Fibroblast of lung (primary cell): ENCODE measurements at regions not wholly inside any gene's neighbourhood (a gene's known extent, or its start where the extent isn't known, plus 50 kb on each side); places are given as distances from the start of the nearest gene placed in this dataset.

Experiments
- DNase-seq, 2 donors: peaks; one replicate each; pipeline versions ENCODE4 v3.0.0 to v3.0.0-alpha.2; 2010; ENCODE audit warnings: low read depth in 2 of 2
- H2AFZ ChIP-seq: 2 replicates; pipeline ENCODE4 v1.5.1; 2012; ENCODE audit warnings: low read length, control low read depth, inconsistent platforms
- H3K27ac ChIP-seq: 2 replicates; pipeline ENCODE4 v1.5.1; 2011; ENCODE audit warnings: low read length, control low read depth; ENCODE audit not compliant: insufficient read depth
- H3K27me3 ChIP-seq: 2 replicates; pipeline ENCODE4 v1.5.1; 2011; ENCODE audit warnings: mild to moderate bottlenecking, low read length; ENCODE audit not compliant: control insufficient read depth, insufficient read depth
- H3K36me3 ChIP-seq: 2 replicates; pipeline ENCODE4 v1.5.1; 2011; ENCODE audit warnings: low read length; ENCODE audit not compliant: control insufficient read depth, insufficient read depth
- H3K4me1 ChIP-seq: 2 replicates; pipeline ENCODE4 v1.5.1; 2011; ENCODE audit warnings: low read length; ENCODE audit not compliant: control insufficient read depth, insufficient read depth; ENCODE audit errors: extremely low read depth
- H3K4me2 ChIP-seq: 2 replicates; pipeline ENCODE4 v1.5.1; 2011; ENCODE audit warnings: low read length, control low read depth; ENCODE audit not compliant: insufficient read depth; ENCODE audit errors: extremely low read depth
- H3K4me3 ChIP-seq, 4 experiments: fragments of 200-600 bp in 1 of 4; sonication (generic) in 1 of 4; replicated peaks in 1 of 4; 2 replicates each; pipeline ENCODE4 v1.5.1; 2011 to 2016; ENCODE audit warnings: low read length in 4 of 4, low read depth in 3 of 4, mild to moderate bottlenecking in 3 of 4, control low read depth in 2 of 4, inconsistent platforms in 1 of 4, mixed read lengths in 1 of 4; ENCODE audit not compliant: insufficient read depth in 1 of 4; ENCODE audit errors: control extremely low read depth in 1 of 4
- H3K79me2 ChIP-seq: 2 replicates; pipeline ENCODE4 v1.5.1; 2012; ENCODE audit warnings: mild to moderate bottlenecking, low read length, inconsistent platforms; ENCODE audit not compliant: control insufficient read depth, insufficient read depth
- H3K9ac ChIP-seq: 2 replicates; pipeline ENCODE4 v1.5.1; 2011; ENCODE audit warnings: mild to moderate bottlenecking, low read length, control low read depth; ENCODE audit not compliant: insufficient read depth
- H3K9me3 ChIP-seq: 2 replicates; pipeline ENCODE4 v1.5.1; 2012; ENCODE audit warnings: low read depth, low read length; ENCODE audit not compliant: control insufficient read depth, insufficient read depth
- H4K20me1 ChIP-seq: 2 replicates; pipeline ENCODE4 v1.5.1; 2011; ENCODE audit warnings: low read length; ENCODE audit not compliant: control insufficient read depth, insufficient read depth; ENCODE audit errors: extremely low read depth
- EZH2 ChIP-seq: IDR thresholded peaks from 2 replicates; pipeline ENCODE4 v1.5.1; 2012; ENCODE audit warnings: low read length, control low read depth, mild to moderate bottlenecking; ENCODE audit errors: missing control alignments
- TF ChIP-seq, protein P1 (sequence below), 2 donors: IDR thresholded peaks in 1 of 2; conservative IDR thresholded peaks in 1 of 2; 1 replicate in 1 of 2; 2 replicates in 1 of 2; pipeline ENCODE4 v1.5.1; 2011 to 2012; ENCODE audit warnings: low read length in 2 of 2, control low read depth in 1 of 2, inconsistent platforms in 1 of 2, low read depth in 1 of 2, mild to moderate bottlenecking in 1 of 2

DNA sequence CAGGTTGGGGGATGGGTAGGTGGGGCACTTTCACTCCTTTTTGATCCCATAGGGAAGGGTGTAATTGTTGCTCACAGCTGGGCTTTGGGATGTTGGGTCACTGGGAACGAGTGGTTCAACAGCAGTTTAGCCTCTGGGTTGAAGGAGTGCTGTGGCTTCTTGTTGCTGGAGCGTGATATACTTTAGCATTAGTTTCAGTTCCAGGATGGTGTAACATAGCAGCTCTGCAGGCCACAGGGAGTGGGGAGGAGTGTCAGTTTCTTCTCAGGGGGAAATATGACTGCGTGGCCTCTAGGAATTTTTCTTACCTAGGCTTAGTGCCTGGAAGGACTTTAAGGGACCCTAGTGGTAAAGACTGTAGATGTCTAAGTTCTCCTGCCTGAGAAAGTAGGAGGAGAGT lies 1105.3 kb upstream of the TMPRSS15 start:
- no peaks in the 10 kb centered on the region for H3K36me3 ChIP-seq
- TF ChIP-seq, protein P1, sequence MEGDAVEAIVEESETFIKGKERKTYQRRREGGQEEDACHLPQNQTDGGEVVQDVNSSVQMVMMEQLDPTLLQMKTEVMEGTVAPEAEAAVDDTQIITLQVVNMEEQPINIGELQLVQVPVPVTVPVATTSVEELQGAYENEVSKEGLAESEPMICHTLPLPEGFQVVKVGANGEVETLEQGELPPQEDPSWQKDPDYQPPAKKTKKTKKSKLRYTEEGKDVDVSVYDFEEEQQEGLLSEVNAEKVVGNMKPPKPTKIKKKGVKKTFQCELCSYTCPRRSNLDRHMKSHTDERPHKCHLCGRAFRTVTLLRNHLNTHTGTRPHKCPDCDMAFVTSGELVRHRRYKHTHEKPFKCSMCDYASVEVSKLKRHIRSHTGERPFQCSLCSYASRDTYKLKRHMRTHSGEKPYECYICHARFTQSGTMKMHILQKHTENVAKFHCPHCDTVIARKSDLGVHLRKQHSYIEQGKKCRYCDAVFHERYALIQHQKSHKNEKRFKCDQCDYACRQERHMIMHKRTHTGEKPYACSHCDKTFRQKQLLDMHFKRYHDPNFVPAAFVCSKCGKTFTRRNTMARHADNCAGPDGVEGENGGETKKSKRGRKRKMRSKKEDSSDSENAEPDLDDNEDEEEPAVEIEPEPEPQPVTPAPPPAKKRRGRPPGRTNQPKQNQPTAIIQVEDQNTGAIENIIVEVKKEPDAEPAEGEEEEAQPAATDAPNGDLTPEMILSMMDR (conservative IDR thresholded peaks at IDR 0.05 in 1 of 2, IDR thresholded peaks at IDR 0.05 in 1 of 2; ENCODE audit: low read depth in 1 of 2, low read length in 2 of 2), result no peak
- TF ChIP-seq EZH2, result no peak
- no peak for DNase-seq
- H4K20me1 ChIP-seq, result no peaks in the 10 kb centered on the region
- no peaks in the 10 kb centered on the region for H3K4me1 ChIP-seq
- no peak overlapping the region for H2AFZ ChIP-seq
- H3K79me2 ChIP-seq, result no peaks in the 10 kb centered on the region
- no peak overlapping the region for H3K9ac ChIP-seq
- H3K27me3 ChIP-seq, result no peaks in the 10 kb centered on the region
- H3K4me3 ChIP-seq, result no peak overlapping the region
- H3K4me2 ChIP-seq, result no peak overlapping the region
- no peaks in the 10 kb centered on the region for H3K9me3 ChIP-seq
- no peak overlapping the region for H3K27ac ChIP-seq

DNA sequence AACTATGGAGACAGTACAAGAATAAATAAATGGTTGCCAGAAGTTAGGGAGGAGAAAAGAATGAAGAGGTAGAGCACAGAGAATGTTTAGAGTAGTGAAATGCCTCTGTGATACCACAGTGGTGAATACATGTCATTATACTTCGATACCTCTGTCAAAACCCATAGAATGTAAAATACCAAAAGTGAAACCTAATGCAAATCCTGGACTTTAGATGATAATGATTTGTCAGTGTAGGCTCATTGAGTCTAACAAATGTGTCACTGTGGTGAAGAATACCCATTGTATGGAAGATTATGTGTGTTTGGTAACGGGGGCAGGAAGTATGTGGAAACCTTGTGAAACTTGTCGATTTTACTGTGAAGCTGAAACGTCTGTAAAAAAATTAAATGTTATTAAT lies 1106.5 kb upstream of the TMPRSS15 start:
- DNase-seq, result no peak
- no peak overlapping the region for H3K9ac ChIP-seq
- H3K27me3 ChIP-seq, result no peaks in the 10 kb centered on the region
- H3K4me3 ChIP-seq, result no peak overlapping the region
- H3K27ac ChIP-seq, result no peak overlapping the region
- H2AFZ ChIP-seq, result no peak overlapping the region
- no peak for TF ChIP-seq EZH2
- TF ChIP-seq, protein P1 (conservative IDR thresholded peaks at IDR 0.05 in 1 of 2, IDR thresholded peaks at IDR 0.05 in 1 of 2; ENCODE audit: low read depth in 1 of 2, low read length in 2 of 2), result no peak
- no peaks in the 10 kb centered on the region for H3K9me3 ChIP-seq
- H3K4me1 ChIP-seq, result no peaks in the 10 kb centered on the region
- H3K36me3 ChIP-seq, result no peaks in the 10 kb centered on the region
- no peaks in the 10 kb centered on the region for H4K20me1 ChIP-seq
- no peak overlapping the region for H3K4me2 ChIP-seq
- no peaks in the 10 kb centered on the region for H3K79me2 ChIP-seq

DNA sequence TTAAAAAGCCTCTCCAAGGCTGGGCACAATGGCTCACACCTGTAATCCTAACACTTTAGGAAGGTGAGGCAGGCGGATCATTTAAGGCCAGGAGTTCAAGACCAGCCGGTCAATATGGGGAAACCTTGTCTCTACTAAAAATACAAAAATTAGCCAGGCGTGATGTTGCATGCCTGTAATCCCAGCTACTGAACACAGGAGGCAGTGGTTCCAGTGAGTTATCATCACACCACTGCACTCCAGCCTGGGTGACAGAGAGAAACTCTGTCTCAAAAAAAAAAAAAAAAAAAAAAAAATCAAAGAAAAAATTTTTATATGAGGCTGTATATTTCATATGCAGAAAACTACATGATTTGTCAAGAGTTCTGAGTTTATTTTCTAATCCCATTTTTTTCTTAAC lies 1107.1 kb upstream of the TMPRSS15 start:
- H3K36me3 ChIP-seq, result no peaks in the 10 kb centered on the region
- no peak overlapping the region for H3K27ac ChIP-seq
- H4K20me1 ChIP-seq, result no peaks in the 10 kb centered on the region
- no peaks in the 10 kb centered on the region for H3K79me2 ChIP-seq
- H3K4me2 ChIP-seq, result no peak overlapping the region
- DNase-seq, result no peak
- TF ChIP-seq EZH2, result no peak
- TF ChIP-seq, protein P1 (conservative IDR thresholded peaks at IDR 0.05 in 1 of 2, IDR thresholded peaks at IDR 0.05 in 1 of 2; ENCODE audit: low read depth in 1 of 2, low read length in 2 of 2), result no peak
- H3K4me1 ChIP-seq, result no peaks in the 10 kb centered on the region
- H3K9ac ChIP-seq, result no peak overlapping the region
- H3K27me3 ChIP-seq, result no peaks in the 10 kb centered on the region
- no peaks in the 10 kb centered on the region for H3K9me3 ChIP-seq
- H2AFZ ChIP-seq, result no peak overlapping the region
- no peak overlapping the region for H3K4me3 ChIP-seq
